ENCODE measurements at regions not wholly inside any gene's neighbourhood (a gene's known extent, or its start where the extent isn't known, plus 50 kb on each side); places are given as distances from the start of the nearest gene placed in this dataset.

- CTCF ChIA-PET (ENCODE audit: low intra/inter-chr PET ratio) = no interaction called here
- in situ Hi-C loops (cut with MboI) = no loop called here
- peaks cover 8% of the 10 kb centered on the region; the same call in 1 of the 2 replicates for H4K20me1 ChIP-seq (replicated peaks; ENCODE audit: control insufficient read depth, insufficient read depth, low read length)
- peaks cover 0 to 3% of the 10 kb centered on the region in 2 experiments; a peak in 1 of 5 replicates for H3K4me1 ChIP-seq (replicated peaks in 1 of 2; ENCODE audit: control insufficient read depth in 2 of 2, insufficient read depth in 2 of 2, low read length in 2 of 2)
- no TSS peak for BruUV-seq (replicated peaks)
- WGBS (ENCODE audit: insufficient coverage, low coverage, missing lambda C conversion rate) = 5% methylated on average over 7 of the region's 7 CpGs
- no peaks in the 10 kb centered on the region for H3K36me3 ChIP-seq (ENCODE audit: control insufficient read depth, insufficient read depth, low read length)
- no peak overlapping the region for H3K4me3 ChIP-seq
- no peak overlapping the region for H3K27ac ChIP-seq (ENCODE audit: extremely low read depth, low read depth, low read length)
- FAIRE-seq (no peak), DNase-seq (ENCODE audit: extremely low read depth in 1 of 4, low spot score in 3 of 4) (no peak), ATAC-seq (no peak)
- no peak overlapping the region for H2AFZ ChIP-seq (ENCODE audit: low read depth, low read length)
- intact Hi-C loops (cut with micrococcal nuclease) = no loop called here
- H3K79me2 ChIP-seq (ENCODE audit: control insufficient read depth, insufficient read depth, low read length) = no peaks in the 10 kb centered on the region
- no peaks in the 10 kb centered on the region for H3K9me3 ChIP-seq (replicated peaks; ENCODE audit: control insufficient read depth, insufficient read depth, low read depth, low read length)
- H3K9ac ChIP-seq (ENCODE audit: insufficient read depth in 1 of 2, low read depth in 2 of 2, low read length in 2 of 2) = no peak overlapping the region
- H3K9me1 ChIP-seq (ENCODE audit: control insufficient read depth, insufficient read depth, low read length) = no peaks in the 10 kb centered on the region
- POLR2A ChIA-PET = no interaction called here
- H3K27me3 ChIP-seq (ENCODE audit: control insufficient read depth in 2 of 2, insufficient read depth in 2 of 2, low read length in 2 of 2) = peaks cover 39 to 85% of the 10 kb centered on the region in 2 experiments; a peak in 4 of 5 replicates
- H3K4me2 ChIP-seq (ENCODE audit: insufficient read depth, low read length) = no peak overlapping the region
- TF ChIP-seq NCOR1 (IDR thresholded peaks at IDR 0.05) (no peak), SP1 (CRISPR knock-in tag; IDR thresholded peaks at IDR 0.05) (no peak), ZNF398 (CRISPR knock-in tag; IDR thresholded peaks at IDR 0.05) (no peak), ZNF639 (CRISPR knock-in tag; conservative IDR thresholded peaks at IDR 0.05 in 1 of 2, IDR thresholded peaks at IDR 0.05 in 1 of 2) (no peak), SREBF1 (IDR thresholded peaks at IDR 0.05; ENCODE audit: borderline replicate concordance, low read depth, low read length) (no peak), ARID2 (IDR thresholded peaks at IDR 0.05) (no peak), MAX (CRISPR knock-in tag; IDR thresholded peaks at IDR 0.05) (no peak), TGIF2 (CRISPR knock-in tag; IDR thresholded peaks at IDR 0.05) (no peak), POLR2H (tag; IDR thresholded peaks at IDR 0.05; ENCODE audit: low read depth) (no peak), HDAC2 (IDR thresholded peaks at IDR 0.05) (no peak), MCM5 (IDR thresholded peaks at IDR 0.05; ENCODE audit: low read depth) (no peak), SAFB2 (IDR thresholded peaks at IDR 0.05; ENCODE audit: borderline replicate concordance, low read depth, low read length, severe bottlenecking) (no peak), MEIS2 (IDR thresholded peaks at IDR 0.05; ENCODE audit: partially characterized antibody) (no peak), TCF7 (IDR thresholded peaks at IDR 0.05; ENCODE audit: borderline replicate concordance) (no peak), PYGO2 (tag; IDR thresholded peaks at IDR 0.05) (no peak), BCLAF1 (IDR thresholded peaks at IDR 0.05; ENCODE audit: borderline replicate concordance in 1 of 2, control insufficient read depth in 1 of 2, low read depth in 2 of 2, low read length in 1 of 2) (no peak), ZC3H8 (IDR thresholded peaks at IDR 0.05) (no peak), ZC3H4 (CRISPR knock-in tag; IDR thresholded peaks at IDR 0.05; ENCODE audit: borderline replicate concordance) (no peak)
These were observed 99.8 kb downstream of the CTTN start for GRCh38 chr11:70498171-70498571.

All from K562 (cell line).